ENCODE measurements at regions not wholly inside any gene's neighbourhood (a gene's known extent, or its start where the extent isn't known, plus 50 kb on each side); places are given as distances from the start of the nearest gene placed in this dataset.
A peak's percentile ranks its signal among the peaks of the same experiment; 100 is the strongest.

- no peak for DNase-seq (ENCODE audit: insufficient read length, low spot score)
- FAIRE-seq: no peak
- TF ChIP-seq CTCF (IDR thresholded peaks at IDR 0.05; ENCODE audit: insufficient read depth, missing control alignments): no peak
Observed at GRCh38 chr7:115679423-115679822, 351.1 kb downstream of the TFEC start.

- TF ChIP-seq CTCF (IDR thresholded peaks at IDR 0.05; ENCODE audit: insufficient read depth, missing control alignments): no peak
- no peak for FAIRE-seq
- no peak for DNase-seq (ENCODE audit: insufficient read length, low spot score)
Observed at GRCh38 chr7:115678086-115678982, 352.2 kb downstream of the TFEC start.

- no peak for DNase-seq (ENCODE audit: insufficient read length, low spot score)
Observed at GRCh38 chr7:115676707-115677106, 353.9 kb downstream of the TFEC start.

GRCh38 chr7:115676080-115676479 lies 354.5 kb downstream of the TFEC start:
- peak; percentile 78 for TF ChIP-seq CTCF (IDR thresholded peaks at IDR 0.05; ENCODE audit: insufficient read depth, missing control alignments)
- DNase-seq (ENCODE audit: insufficient read length, low spot score) (no peak), FAIRE-seq (peak; percentile 6)

More at GRCh38 chr7:115676707-115677106, 353.9 kb downstream of the TFEC start:
- no peak for FAIRE-seq
- no peak for TF ChIP-seq CTCF (IDR thresholded peaks at IDR 0.05; ENCODE audit: insufficient read depth, missing control alignments)

- no peak for FAIRE-seq
Observed at GRCh38 chr7:115674467-115675024, 356.0 kb downstream of the TFEC start.

GRCh38 chr7:115672024-115672423 lies 358.5 kb downstream of the TFEC start:
- FAIRE-seq (peak; percentile 11), DNase-seq (ENCODE audit: insufficient read length, low spot score) (no peak)
- TF ChIP-seq CTCF (IDR thresholded peaks at IDR 0.05; ENCODE audit: insufficient read depth, missing control alignments): no peak

More at GRCh38 chr7:115674467-115675024, 356.0 kb downstream of the TFEC start:
- TF ChIP-seq CTCF (IDR thresholded peaks at IDR 0.05; ENCODE audit: insufficient read depth, missing control alignments): no peak
- DNase-seq (ENCODE audit: insufficient read length, low spot score): no peak

GRCh38 chr7:115662676-115663075 lies 367.9 kb downstream of the TFEC start:
- no peak for TF ChIP-seq CTCF (IDR thresholded peaks at IDR 0.05; ENCODE audit: insufficient read depth, missing control alignments)
- DNase-seq (ENCODE audit: insufficient read length, low spot score) (no peak), FAIRE-seq (no peak)
